GM23338 (cell line): ENCODE measurements at regions not wholly inside any gene's neighbourhood (a gene's known extent, or its start where the extent isn't known, plus 50 kb on each side); places are given as distances from the start of the nearest gene placed in this dataset.

Source experiments
- ATAC-seq: fragments of 200-7000 bp; cut with Tn5 transposase; 3 replicates; pipeline ENCODE4 v1.9.1; 2020
- DNase-seq: peaks from one replicate; pipeline ENCODE4 v3.0.0-alpha.2; 2015; ENCODE audit warnings: low spot score
- H2AFZ ChIP-seq: fragments of 200-600 bp; sonication (generic); 2 replicates; pipeline ENCODE4 v1.8.0; 2016; ENCODE audit warnings: antibody characterized with exemption, mild to moderate bottlenecking, moderate library complexity
- H3F3A ChIP-seq: fragments of 200-600 bp; sonication (generic); replicated peaks from 2 replicates; pipeline ENCODE4 v1.8.0; 2017; ENCODE audit warnings: antibody characterized with exemption, mixed run types, low read depth
- H3K27ac ChIP-seq: fragments of 200-600 bp; sonication (generic); 2 replicates; pipeline ENCODE4 v1.6.1; 2016; ENCODE audit warnings: low read depth
- H3K27me3 ChIP-seq: fragments of 200-600 bp; sonication (generic); 2 replicates; pipeline ENCODE4 v1.8.0; 2016; ENCODE audit warnings: mild to moderate bottlenecking, mixed run types, moderate library complexity; ENCODE audit not compliant: insufficient read depth
- H3K36me3 ChIP-seq: fragments of 200-600 bp; sonication (generic); 2 replicates; pipeline ENCODE4 v1.8.0; 2016; ENCODE audit warnings: mild to moderate bottlenecking; ENCODE audit not compliant: insufficient read depth
- H3K4me1 ChIP-seq: fragments of 200-600 bp; sonication (generic); 2 replicates; pipeline ENCODE4 v1.8.0; 2016; ENCODE audit warnings: mild to moderate bottlenecking, moderate library complexity; ENCODE audit not compliant: insufficient read depth
- H3K4me2 ChIP-seq: fragments of 200-600 bp; sonication (generic); 2 replicates; pipeline ENCODE4 v1.7.1; 2017; ENCODE audit warnings: mixed run types
- H3K4me3 ChIP-seq: fragments of 200-600 bp; sonication (generic); 2 replicates; pipeline ENCODE4 v1.6.1; 2016; ENCODE audit warnings: mixed run types
- H3K79me2 ChIP-seq: fragments of 200-600 bp; sonication (generic); replicated peaks from 2 replicates; pipeline ENCODE4 v1.8.0; 2017; ENCODE audit warnings: mild to moderate bottlenecking; ENCODE audit not compliant: insufficient read depth
- H3K9me2 ChIP-seq: fragments of 200-600 bp; sonication (generic); 2 replicates; pipeline ENCODE4 v1.8.0; 2017; ENCODE audit not compliant: insufficient read depth
- H4K20me1 ChIP-seq: fragments of 200-600 bp; sonication (generic); replicated peaks from 2 replicates; pipeline ENCODE4 v1.8.0; 2017; ENCODE audit warnings: mild to moderate bottlenecking; ENCODE audit not compliant: insufficient read depth
- H3K27ac Mint-ChIP-seq: 2 replicates; pipeline ENCODE4 v1.8.0; 2020; ENCODE audit warnings: inconsistent platforms, mild to moderate bottlenecking, moderate library complexity, mixed read lengths
- H3K27me3 Mint-ChIP-seq: 3 replicates; pipeline ENCODE4 v1.8.0; 2022; ENCODE audit warnings: low read depth, mild to moderate bottlenecking, moderate library complexity, mixed read lengths, inconsistent platforms; ENCODE audit not compliant: insufficient read depth, poor library complexity
- H3K36me3 Mint-ChIP-seq: 3 replicates; pipeline ENCODE4 v1.8.0; 2021; ENCODE audit warnings: low read depth, mild to moderate bottlenecking, inconsistent platforms, moderate library complexity, mixed read lengths
- H3K4me1 Mint-ChIP-seq: 3 replicates; pipeline ENCODE4 v1.8.0; 2020; ENCODE audit warnings: mild to moderate bottlenecking, inconsistent platforms, mixed read lengths
- H3K4me3 Mint-ChIP-seq: 3 replicates; pipeline ENCODE4 v1.8.0; 2021; ENCODE audit warnings: moderate library complexity, mild to moderate bottlenecking, inconsistent platforms, mixed read lengths
- H3K9me3 Mint-ChIP-seq: 3 replicates; pipeline ENCODE4 v1.8.0; 2020; ENCODE audit warnings: moderate library complexity, mild to moderate bottlenecking, inconsistent platforms, mixed read lengths
- CREB1 ChIP-seq: fragments of 250-450 bp; sonication (Bioruptor Pico); IDR thresholded peaks from 2 replicates; pipeline ENCODE4 v1.5.0; 2020; ENCODE audit warnings: low read depth, mild to moderate bottlenecking, moderate library complexity
- CTCF ChIP-seq, 2 experiments: fragments of 200-600 bp in 1 of 2; sonication (generic) in 1 of 2; conservative IDR thresholded peaks; 2 replicates each; pipeline versions ENCODE4 v1.5.1 to v1.6.1; 2016 to 2017; ENCODE audit warnings: antibody characterized with exemption in 2 of 2, low read depth in 2 of 2, mild to moderate bottlenecking in 2 of 2, moderate library complexity in 1 of 2
- JUNB ChIP-seq: IDR thresholded peaks from one replicate; pipeline ENCODE4 v1.6.1; 2016; ENCODE audit warnings: antibody characterized with exemption; ENCODE audit not compliant: unreplicated experiment
- NANOG ChIP-seq: IDR thresholded peaks from 2 replicates; pipeline ENCODE4 v1.6.1; 2016; ENCODE audit warnings: antibody characterized with exemption, borderline replicate concordance
- POLR2AphosphoS5 ChIP-seq: IDR thresholded peaks from 2 replicates; pipeline ENCODE4 v1.6.1; 2016; ENCODE audit warnings: antibody characterized with exemption, low read depth
- REST ChIP-seq: IDR thresholded peaks from one replicate; pipeline ENCODE4 v1.6.1; 2018; ENCODE audit warnings: antibody characterized with exemption; ENCODE audit not compliant: unreplicated experiment
- ZNF114 ChIP-seq: fragments of 250-450 bp; sonication (Bioruptor Pico); IDR thresholded peaks from 2 replicates; pipeline ENCODE4 v1.5.0; 2020; ENCODE audit warnings: mild to moderate bottlenecking, moderate library complexity
- ZNF331 ChIP-seq: fragments of 250-450 bp; sonication (Bioruptor Pico); IDR thresholded peaks from 2 replicates; pipeline ENCODE4 v1.5.0; 2020; ENCODE audit warnings: low read depth, mild to moderate bottlenecking, moderate library complexity
- ZNF462 ChIP-seq: fragments of 250-450 bp; sonication (Bioruptor Pico); IDR thresholded peaks from 2 replicates; pipeline ENCODE4 v1.5.0; 2020; ENCODE audit warnings: mild to moderate bottlenecking, moderate library complexity

GRCh38 chr5:100424017-100424416 is 111.2 kb upstream of the FAM174A start:
- Mint-ChIP-seq H3K4me1 (no peaks in the 10 kb centered on the region), H3K27ac (no peak overlapping the region), H3K27me3 (no peaks in the 10 kb centered on the region), H3K9me3 (peaks cover 24% of the 10 kb centered on the region), H3K4me3 (no peak overlapping the region), H3K36me3 (peaks cover 22% of the 10 kb centered on the region)
- H2AFZ ChIP-seq, result no peak overlapping the region
- no peaks in the 10 kb centered on the region for H3K9me2 ChIP-seq
- ATAC-seq, result no peak
- H3K4me3 ChIP-seq, result no peak overlapping the region
- TF ChIP-seq ZNF114 (CRISPR knock-in tag), result no peak
- H4K20me1 ChIP-seq, result no peaks in the 10 kb centered on the region
- H3K36me3 ChIP-seq, result peaks cover 4% of the 10 kb centered on the region; the same call in 1 of the 2 replicates
- H3F3A ChIP-seq, result no peaks in the 10 kb centered on the region
- no peak for DNase-seq
- no peak overlapping the region for H3K4me2 ChIP-seq
- H3K79me2 ChIP-seq, result no peaks in the 10 kb centered on the region
- H3K27me3 ChIP-seq, result no peaks in the 10 kb centered on the region
- no peak overlapping the region for H3K27ac ChIP-seq
- H3K4me1 ChIP-seq, result no peaks in the 10 kb centered on the region

GRCh38 chr5:100423330-100423729 is 111.8 kb upstream of the FAM174A start:
- Histone ChIP-seq H2AFZ (no peak overlapping the region), H3F3A (no peaks in the 10 kb centered on the region), H3K9me2 (no peaks in the 10 kb centered on the region), H4K20me1 (no peaks in the 10 kb centered on the region), H3K27me3 (no peaks in the 10 kb centered on the region), H3K27ac (no peak overlapping the region), H3K4me3 (no peak overlapping the region), H3K4me2 (no peak overlapping the region), H3K4me1 (no peaks in the 10 kb centered on the region), H3K79me2 (no peaks in the 10 kb centered on the region), H3K36me3 (peaks cover 4% of the 10 kb centered on the region; the same call in 1 of the 2 replicates)
- H3K9me3 Mint-ChIP-seq, result peaks cover 24% of the 10 kb centered on the region
- H3K4me1 Mint-ChIP-seq, result no peaks in the 10 kb centered on the region
- ATAC-seq (no peak), DNase-seq (no peak)
- no peaks in the 10 kb centered on the region for H3K27me3 Mint-ChIP-seq
- no peak overlapping the region for H3K4me3 Mint-ChIP-seq
- no peak for TF ChIP-seq ZNF114 (CRISPR knock-in tag)
- no peak for TF ChIP-seq JUNB
- no peak for TF ChIP-seq NANOG
- no peak for TF ChIP-seq ZNF462
- no peak for TF ChIP-seq POLR2AphosphoS5
- TF ChIP-seq CREB1 (CRISPR knock-in tag), result no peak
- TF ChIP-seq ZNF331 (CRISPR knock-in tag), result no peak
- TF ChIP-seq REST, result no peak
- no peak for TF ChIP-seq CTCF (conservative IDR thresholded peaks at IDR 0.05; ENCODE audit: low read depth in 2 of 2)
- H3K27ac Mint-ChIP-seq, result no peak overlapping the region
- peaks cover 22% of the 10 kb centered on the region for H3K36me3 Mint-ChIP-seq
